ENCODE measurements at regions not wholly inside any gene's neighbourhood (a gene's known extent, or its start where the extent isn't known, plus 50 kb on each side); places are given as distances from the start of the nearest gene placed in this dataset.

DNA sequence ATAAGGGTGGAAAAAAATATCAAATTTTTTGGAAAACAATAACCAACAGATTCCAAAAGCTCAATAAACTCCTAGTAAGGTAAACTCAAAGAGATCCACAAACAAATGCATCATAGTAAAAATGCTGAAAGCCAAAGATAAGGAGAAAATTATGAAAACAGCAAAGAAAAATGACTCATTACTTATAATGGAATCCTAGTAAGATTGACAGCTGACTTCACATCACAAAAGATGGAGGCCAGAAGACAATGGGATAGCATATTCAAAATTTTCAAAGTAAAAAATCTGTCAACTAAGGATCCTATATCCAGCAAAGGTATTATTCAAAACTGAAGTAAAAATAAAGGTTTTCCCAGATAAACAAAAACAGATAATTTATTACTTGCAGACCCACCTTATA lies 183.4 kb upstream of the VIPR2 start:
- intact Hi-C loops (cut with micrococcal nuclease; ENCODE audit: unreplicated experiment): no loop called here
- BruUV-seq (replicated peaks): no TSS peak
- no peaks in the 10 kb centered on the region for H3K4me1 Mint-ChIP-seq (ENCODE audit: low read depth, unreplicated experiment)
- Histone ChIP-seq H3K36me3 (ENCODE audit: control insufficient read depth, insufficient read depth, low read length) (no peaks in the 10 kb centered on the region), H3K4me3 (ENCODE audit: low read depth, low read length) (no peak overlapping the region), H3K4me1 (no peaks in the 10 kb centered on the region), H3K9me3 (peaks cover 21% of the 10 kb centered on the region), H3K27me3 (replicated peaks; ENCODE audit: control insufficient read depth, insufficient read depth, low read length) (no peaks in the 10 kb centered on the region)
- ChIA-PET CTCF (no interaction called here), POLR2A (no interaction called here)
- no peak overlapping the region for H3K4me3 Mint-ChIP-seq (ENCODE audit: unreplicated experiment)
- H3K27me3 Mint-ChIP-seq (ENCODE audit: insufficient read depth, unreplicated experiment): no peaks in the 10 kb centered on the region
- H3K36me3 Mint-ChIP-seq (ENCODE audit: insufficient read depth, unreplicated experiment): no peaks in the 10 kb centered on the region
- no peak overlapping the region for H3K27ac Mint-ChIP-seq (ENCODE audit: unreplicated experiment)
- TF ChIP-seq, protein P1, sequence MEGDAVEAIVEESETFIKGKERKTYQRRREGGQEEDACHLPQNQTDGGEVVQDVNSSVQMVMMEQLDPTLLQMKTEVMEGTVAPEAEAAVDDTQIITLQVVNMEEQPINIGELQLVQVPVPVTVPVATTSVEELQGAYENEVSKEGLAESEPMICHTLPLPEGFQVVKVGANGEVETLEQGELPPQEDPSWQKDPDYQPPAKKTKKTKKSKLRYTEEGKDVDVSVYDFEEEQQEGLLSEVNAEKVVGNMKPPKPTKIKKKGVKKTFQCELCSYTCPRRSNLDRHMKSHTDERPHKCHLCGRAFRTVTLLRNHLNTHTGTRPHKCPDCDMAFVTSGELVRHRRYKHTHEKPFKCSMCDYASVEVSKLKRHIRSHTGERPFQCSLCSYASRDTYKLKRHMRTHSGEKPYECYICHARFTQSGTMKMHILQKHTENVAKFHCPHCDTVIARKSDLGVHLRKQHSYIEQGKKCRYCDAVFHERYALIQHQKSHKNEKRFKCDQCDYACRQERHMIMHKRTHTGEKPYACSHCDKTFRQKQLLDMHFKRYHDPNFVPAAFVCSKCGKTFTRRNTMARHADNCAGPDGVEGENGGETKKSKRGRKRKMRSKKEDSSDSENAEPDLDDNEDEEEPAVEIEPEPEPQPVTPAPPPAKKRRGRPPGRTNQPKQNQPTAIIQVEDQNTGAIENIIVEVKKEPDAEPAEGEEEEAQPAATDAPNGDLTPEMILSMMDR (IDR thresholded peaks at IDR 0.05; ENCODE audit: insufficient read depth in 1 of 2, low read depth in 1 of 2, low read length in 1 of 2, severe bottlenecking in 1 of 2, unreplicated experiment in 1 of 2): no peak
- peaks cover 27% of the 10 kb centered on the region for H3K9me3 Mint-ChIP-seq (ENCODE audit: unreplicated experiment)
- DNase-seq: no peak

DNA sequence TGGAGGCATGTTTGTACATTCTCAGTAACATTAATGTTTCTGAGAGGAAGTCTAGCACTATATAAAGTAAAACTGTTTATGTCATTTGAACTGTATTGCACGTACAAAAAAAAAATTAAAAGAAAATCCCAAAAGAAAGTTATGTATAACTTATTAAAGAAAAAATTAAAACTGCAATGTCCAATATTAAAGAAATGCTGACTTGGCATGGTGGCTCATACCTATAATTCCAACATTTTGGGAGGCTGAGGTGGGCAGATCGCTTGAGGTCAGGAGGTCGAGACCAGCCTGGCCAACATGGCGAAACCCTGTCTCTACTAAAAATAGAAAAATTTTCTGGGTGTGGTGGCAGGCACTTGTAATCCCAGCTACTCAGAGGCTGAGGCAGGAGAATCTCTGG lies 178.7 kb upstream of the VIPR2 start:
- no peaks in the 10 kb centered on the region for H3K27me3 ChIP-seq (replicated peaks; ENCODE audit: control insufficient read depth, insufficient read depth, low read length)
- ChIA-PET POLR2A (no interaction called here), CTCF (no interaction called here)
- TF ChIP-seq, protein P1 (IDR thresholded peaks at IDR 0.05; ENCODE audit: insufficient read depth in 1 of 2, low read depth in 1 of 2, low read length in 1 of 2, severe bottlenecking in 1 of 2, unreplicated experiment in 1 of 2): no peak
- no peaks in the 10 kb centered on the region for H3K4me1 ChIP-seq
- H3K4me3 Mint-ChIP-seq (ENCODE audit: unreplicated experiment): no peak overlapping the region
- no peaks in the 10 kb centered on the region for H3K27me3 Mint-ChIP-seq (ENCODE audit: insufficient read depth, unreplicated experiment)
- peaks cover 15% of the 10 kb centered on the region for H3K9me3 ChIP-seq
- intact Hi-C loops (cut with micrococcal nuclease; ENCODE audit: unreplicated experiment): no loop called here
- no TSS peak for BruUV-seq (replicated peaks)
- H3K9me3 Mint-ChIP-seq (ENCODE audit: unreplicated experiment): peaks cover 34% of the 10 kb centered on the region
- no peaks in the 10 kb centered on the region for H3K36me3 Mint-ChIP-seq (ENCODE audit: insufficient read depth, unreplicated experiment)
- no peak for DNase-seq
- H3K36me3 ChIP-seq (ENCODE audit: control insufficient read depth, insufficient read depth, low read length): no peaks in the 10 kb centered on the region
- no peak overlapping the region for H3K27ac Mint-ChIP-seq (ENCODE audit: unreplicated experiment)
- H3K4me3 ChIP-seq (ENCODE audit: low read depth, low read length): no peak overlapping the region
- no peaks in the 10 kb centered on the region for H3K4me1 Mint-ChIP-seq (ENCODE audit: low read depth, unreplicated experiment)

DNA sequence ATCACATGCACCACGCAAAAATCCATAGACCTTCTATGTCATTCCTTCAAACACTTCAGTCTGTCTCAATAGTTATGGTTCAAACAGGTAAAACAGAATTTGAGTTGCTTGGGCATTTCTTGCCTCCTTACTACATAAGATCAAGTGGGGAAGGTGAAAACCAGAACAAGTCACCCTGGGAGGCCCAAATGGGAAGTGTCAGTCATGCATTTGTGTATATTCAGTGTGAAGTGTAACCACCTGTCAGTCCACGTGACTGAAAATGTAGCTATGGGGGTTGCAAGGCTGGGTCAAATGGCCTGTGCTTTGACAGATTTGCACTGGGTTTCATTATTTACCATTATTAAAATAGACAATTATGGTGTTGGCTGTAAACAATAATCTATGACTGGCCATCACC lies 176.6 kb upstream of the VIPR2 start:
- Mint-ChIP-seq H3K4me1 (ENCODE audit: low read depth, unreplicated experiment) (no peaks in the 10 kb centered on the region), H3K27ac (ENCODE audit: unreplicated experiment) (no peak overlapping the region), H3K36me3 (ENCODE audit: insufficient read depth, unreplicated experiment) (no peaks in the 10 kb centered on the region), H3K9me3 (ENCODE audit: unreplicated experiment) (peaks cover 26% of the 10 kb centered on the region), H3K4me3 (ENCODE audit: unreplicated experiment) (no peak overlapping the region), H3K27me3 (ENCODE audit: insufficient read depth, unreplicated experiment) (no peaks in the 10 kb centered on the region)
- ChIA-PET CTCF (no interaction called here), POLR2A (no interaction called here)
- H3K4me1 ChIP-seq: no peaks in the 10 kb centered on the region
- peaks cover 14% of the 10 kb centered on the region for H3K9me3 ChIP-seq
- DNase-seq: no peak
- intact Hi-C loops (cut with micrococcal nuclease; ENCODE audit: unreplicated experiment): no loop called here
- TF ChIP-seq, protein P1 (IDR thresholded peaks at IDR 0.05; ENCODE audit: insufficient read depth in 1 of 2, low read depth in 1 of 2, low read length in 1 of 2, severe bottlenecking in 1 of 2, unreplicated experiment in 1 of 2): no peak
- H3K27me3 ChIP-seq (replicated peaks; ENCODE audit: control insufficient read depth, insufficient read depth, low read length): no peaks in the 10 kb centered on the region
- BruUV-seq (replicated peaks): no TSS peak
- H3K4me3 ChIP-seq (ENCODE audit: low read depth, low read length): no peak overlapping the region
- no peaks in the 10 kb centered on the region for H3K36me3 ChIP-seq (ENCODE audit: control insufficient read depth, insufficient read depth, low read length)
